GM13976 (cell line): ENCODE measurements at regions not wholly inside any gene's neighbourhood (a gene's known extent, or its start where the extent isn't known, plus 50 kb on each side); places are given as distances from the start of the nearest gene placed in this dataset.

Source experiments
- DNase-seq: peaks from one replicate; pipeline ENCODE4 v3.0.0; 2012; ENCODE audit warnings: low spot score
- in situ Hi-C: fragments of 300-500 bp; cut with MboI; formaldehyde crosslinking; loops from one replicate; pipeline ENCODE4 v1.12.0; 2022; ENCODE audit warnings: low sequenced_read_pairs, mixed read lengths, inconsistent platforms; ENCODE audit not compliant: unreplicated experiment
- TF ChIP-seq, protein P1 (sequence below): IDR thresholded peaks from 2 replicates; pipeline ENCODE4 v1.5.1; 2012; ENCODE audit warnings: borderline replicate concordance, mild to moderate bottlenecking; ENCODE audit not compliant: insufficient read depth; ENCODE audit errors: extremely low read depth, missing control alignments, control extremely low read depth

DNA sequence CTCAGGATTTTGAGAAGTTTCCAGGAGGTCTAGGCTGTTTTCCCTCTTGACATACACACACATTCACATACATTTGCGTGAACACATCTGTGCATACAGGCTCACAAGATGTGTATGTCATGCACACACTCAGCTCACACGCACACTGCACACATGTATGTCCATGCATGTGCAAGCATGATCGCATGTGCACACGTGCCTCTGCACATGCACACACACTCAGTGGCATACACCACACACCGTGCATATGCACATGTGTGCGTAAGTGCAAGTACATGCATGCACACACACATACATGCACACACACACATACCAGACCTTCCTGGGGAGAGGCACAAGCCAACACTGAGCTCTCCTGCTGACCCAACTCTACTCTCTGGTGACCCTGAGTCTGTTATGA lies 171.4 kb downstream of the RBFOX3 start:
- in situ Hi-C loops = no loop called here
- TF ChIP-seq, protein P1, sequence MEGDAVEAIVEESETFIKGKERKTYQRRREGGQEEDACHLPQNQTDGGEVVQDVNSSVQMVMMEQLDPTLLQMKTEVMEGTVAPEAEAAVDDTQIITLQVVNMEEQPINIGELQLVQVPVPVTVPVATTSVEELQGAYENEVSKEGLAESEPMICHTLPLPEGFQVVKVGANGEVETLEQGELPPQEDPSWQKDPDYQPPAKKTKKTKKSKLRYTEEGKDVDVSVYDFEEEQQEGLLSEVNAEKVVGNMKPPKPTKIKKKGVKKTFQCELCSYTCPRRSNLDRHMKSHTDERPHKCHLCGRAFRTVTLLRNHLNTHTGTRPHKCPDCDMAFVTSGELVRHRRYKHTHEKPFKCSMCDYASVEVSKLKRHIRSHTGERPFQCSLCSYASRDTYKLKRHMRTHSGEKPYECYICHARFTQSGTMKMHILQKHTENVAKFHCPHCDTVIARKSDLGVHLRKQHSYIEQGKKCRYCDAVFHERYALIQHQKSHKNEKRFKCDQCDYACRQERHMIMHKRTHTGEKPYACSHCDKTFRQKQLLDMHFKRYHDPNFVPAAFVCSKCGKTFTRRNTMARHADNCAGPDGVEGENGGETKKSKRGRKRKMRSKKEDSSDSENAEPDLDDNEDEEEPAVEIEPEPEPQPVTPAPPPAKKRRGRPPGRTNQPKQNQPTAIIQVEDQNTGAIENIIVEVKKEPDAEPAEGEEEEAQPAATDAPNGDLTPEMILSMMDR = no peak
- no peak for DNase-seq

DNA sequence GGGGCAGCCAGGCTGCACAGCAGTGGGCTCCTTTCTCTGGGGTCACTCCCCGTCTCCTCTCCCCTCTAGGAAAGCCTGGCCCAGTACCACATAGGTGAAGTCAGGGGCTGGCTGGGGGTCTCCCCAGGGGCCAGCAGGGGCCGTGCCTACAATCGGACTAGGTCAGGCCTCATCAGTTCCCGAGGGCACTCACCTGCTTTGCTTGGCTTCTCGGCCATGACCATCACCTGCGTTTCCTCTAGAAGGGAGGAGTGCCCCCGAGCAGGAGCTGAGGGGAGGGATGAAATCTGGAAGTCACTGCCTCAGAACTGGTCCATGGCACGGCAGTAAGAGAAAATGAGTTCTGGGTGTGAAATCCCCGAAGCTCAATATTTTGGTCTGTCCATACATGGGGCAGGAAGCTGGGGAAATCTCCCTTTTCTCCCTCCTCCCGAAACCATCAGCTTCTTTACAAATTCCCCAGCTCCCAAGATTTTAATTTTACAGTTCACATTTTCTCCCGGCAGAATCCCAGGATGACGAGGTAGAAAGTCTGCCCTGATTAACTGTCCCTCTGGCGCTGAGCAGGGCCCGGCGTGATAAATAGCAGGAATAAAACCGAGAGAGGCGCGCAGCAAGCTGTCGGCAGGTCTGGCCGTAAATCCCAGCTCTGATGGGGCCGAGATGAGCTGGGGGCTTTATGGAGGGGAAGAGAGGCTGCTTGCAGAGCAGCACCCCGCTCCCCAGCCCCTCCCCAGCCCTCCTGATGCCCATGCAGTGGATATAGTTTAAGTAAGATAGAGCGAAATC lies 172.1 kb downstream of the RBFOX3 start:
- TF ChIP-seq, protein P1 = no peak
- in situ Hi-C loops = no loop called here
- DNase-seq = no peak

DNA sequence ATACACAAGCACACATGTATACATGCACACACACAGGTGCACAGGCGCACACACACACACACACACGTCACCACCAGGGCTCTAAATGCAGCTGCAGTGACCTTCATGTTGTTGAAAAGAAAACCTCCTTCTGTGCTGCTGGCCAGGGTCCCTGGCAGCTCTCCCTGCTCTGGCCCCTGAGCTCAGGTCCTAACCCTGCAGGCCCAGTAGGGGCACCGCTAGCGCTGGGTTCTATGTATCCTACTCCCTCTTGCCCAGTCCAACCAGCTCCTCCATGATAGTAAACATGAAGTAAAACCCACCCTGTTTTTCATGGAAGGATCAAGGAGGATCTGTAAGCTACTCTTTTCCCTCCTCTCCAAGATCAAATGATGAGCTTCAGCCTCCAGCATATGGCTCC lies 172.8 kb downstream of the RBFOX3 start:
- no peak for DNase-seq
- TF ChIP-seq, protein P1 = no peak
- in situ Hi-C loops = no loop called here

DNA sequence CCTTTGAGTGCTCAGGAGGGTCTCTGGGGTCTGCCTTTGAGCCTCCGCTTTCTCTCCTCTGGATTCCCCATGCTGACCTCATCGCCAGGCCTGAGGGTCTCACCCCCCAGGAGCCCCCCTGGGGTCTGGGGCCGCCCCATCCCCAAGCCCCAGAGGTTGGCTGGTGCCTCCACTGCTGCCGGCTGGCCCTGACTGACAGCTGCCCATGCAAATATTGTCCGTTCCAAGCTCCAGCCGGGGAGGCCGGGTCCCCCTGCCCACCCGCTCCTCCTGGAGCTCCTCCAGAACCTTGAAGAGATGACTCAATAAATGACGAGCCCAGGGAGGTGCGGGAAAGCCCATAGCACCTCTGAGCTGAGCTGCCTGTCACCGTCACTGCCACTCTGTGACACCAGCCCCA lies 173.8 kb downstream of the RBFOX3 start:
- in situ Hi-C loops = no loop called here
- no peak for DNase-seq
- TF ChIP-seq, protein P1 = no peak

DNA sequence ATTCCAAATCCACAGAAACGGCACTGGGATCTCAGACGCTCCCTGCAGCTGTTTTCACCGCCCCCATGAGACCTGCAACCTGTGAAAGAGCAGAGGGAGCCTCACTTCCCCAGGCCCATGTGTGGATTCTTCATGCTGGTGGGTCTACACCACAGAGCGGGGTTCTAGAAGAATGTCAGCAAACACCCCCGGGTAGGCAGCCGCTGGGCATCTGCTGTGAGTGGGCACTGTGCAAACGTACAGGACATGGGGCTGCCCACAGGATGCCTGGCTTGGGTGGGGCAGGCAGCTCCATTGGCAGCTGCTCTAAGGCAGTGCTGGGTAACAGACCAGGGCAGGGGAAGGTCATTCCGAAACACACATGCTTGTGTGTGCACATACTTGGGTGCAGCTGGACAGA lies 174.9 kb downstream of the RBFOX3 start:
- no peak for DNase-seq
- TF ChIP-seq, protein P1 = no peak
- in situ Hi-C loops = no loop called here

DNA sequence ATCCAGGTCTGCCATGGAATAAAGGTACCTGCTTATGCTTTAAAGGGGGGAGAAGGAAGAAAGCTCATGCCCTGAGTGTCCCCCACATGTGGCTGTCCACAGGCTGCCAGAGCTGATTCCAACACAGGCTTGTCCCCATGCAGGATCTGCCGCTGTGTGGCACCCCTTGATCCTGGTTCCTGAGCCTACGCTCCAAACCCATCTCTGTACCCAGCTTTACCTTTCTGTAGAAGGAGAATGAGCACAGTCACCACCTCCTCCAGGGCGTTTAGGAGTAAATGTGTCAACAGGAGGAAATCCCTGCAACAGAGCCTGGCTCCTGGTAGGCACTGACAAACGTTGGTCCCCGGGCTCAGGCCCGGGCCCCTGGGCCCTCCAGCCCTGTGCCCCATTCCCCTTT lies 175.6 kb downstream of the RBFOX3 start:
- TF ChIP-seq, protein P1 = no peak
- in situ Hi-C loops = no loop called here
- DNase-seq = no peak

DNA sequence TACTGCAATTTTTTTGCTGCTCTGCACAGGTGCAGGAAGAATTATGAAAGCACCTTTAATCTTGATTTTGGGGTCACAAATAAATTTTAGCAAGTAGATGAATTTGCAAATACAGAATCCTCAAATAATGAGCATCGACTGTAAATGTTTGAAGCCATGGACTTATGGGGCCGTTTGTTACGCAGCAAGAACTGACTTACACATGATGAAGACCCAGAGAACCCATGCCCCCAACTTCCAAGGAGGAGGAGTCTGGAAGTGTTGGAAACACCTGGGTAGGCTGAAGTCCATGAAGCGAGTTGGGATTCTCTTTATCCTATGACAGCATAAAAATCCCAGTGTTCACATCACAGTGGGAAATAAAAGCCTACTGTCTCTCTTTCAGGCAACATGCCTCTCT lies 176.6 kb downstream of the RBFOX3 start:
- in situ Hi-C loops = no loop called here
- no peak for DNase-seq
- TF ChIP-seq, protein P1 = no peak
